ENCODE measurements at regions not wholly inside any gene's neighbourhood (a gene's known extent, or its start where the extent isn't known, plus 50 kb on each side); places are given as distances from the start of the nearest gene placed in this dataset.

DNA sequence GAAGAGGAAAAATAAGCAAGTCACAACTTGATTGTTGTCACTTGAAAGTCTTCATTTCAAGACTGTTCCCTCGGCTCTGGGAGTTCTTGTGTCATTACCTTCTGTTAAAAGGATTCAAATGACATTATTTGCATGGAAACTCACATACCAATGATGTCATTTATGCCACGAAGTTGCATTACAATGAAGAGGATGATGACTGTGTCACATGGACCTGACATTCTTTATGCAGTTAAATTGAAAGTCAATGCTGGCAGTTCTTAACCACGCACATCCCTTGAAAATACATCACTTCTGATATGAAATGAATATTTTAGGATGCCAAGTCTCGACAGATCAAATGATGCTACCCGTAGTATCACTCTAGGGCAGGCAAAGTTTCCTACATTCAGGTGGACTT lies 1069.5 kb downstream of the VRK1 start:
- ATAC-seq (ENCODE audit: low read depth) (no peak), DNase-seq (ENCODE audit: low spot score in 2 of 2) (no peak)
- no peaks in the 10 kb centered on the region for H3K4me1 Mint-ChIP-seq
- no peaks in the 10 kb centered on the region for H3K36me3 Mint-ChIP-seq
- no peaks in the 10 kb centered on the region for H3K27me3 Mint-ChIP-seq
- H3K27ac Mint-ChIP-seq, result no peak overlapping the region
- peaks cover 13% of the 10 kb centered on the region for H3K9me3 Mint-ChIP-seq
- H3K4me3 Mint-ChIP-seq, result no peak overlapping the region

DNA sequence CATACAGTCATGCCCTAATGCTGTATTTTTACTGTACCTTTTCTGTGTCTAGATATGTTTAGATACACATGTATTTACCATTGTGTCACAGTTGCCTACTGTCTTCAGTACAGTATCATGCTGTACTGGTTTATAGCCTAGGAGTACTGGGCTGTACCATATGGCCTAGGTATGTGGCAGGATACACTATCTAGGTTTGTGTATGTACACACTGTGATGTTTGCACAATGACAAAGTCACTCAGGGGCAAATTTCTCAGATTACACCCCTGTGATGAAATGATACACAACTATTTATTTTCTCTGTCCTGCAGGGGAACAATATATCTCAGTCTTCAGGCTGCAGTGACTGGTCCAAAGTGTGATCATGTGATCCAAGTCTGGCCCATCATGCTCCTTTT lies 1076.1 kb downstream of the VRK1 start:
- no peaks in the 10 kb centered on the region for H3K36me3 Mint-ChIP-seq
- ATAC-seq (ENCODE audit: low read depth), result no peak
- no peaks in the 10 kb centered on the region for H3K4me1 Mint-ChIP-seq
- H3K27me3 Mint-ChIP-seq, result no peaks in the 10 kb centered on the region
- H3K27ac Mint-ChIP-seq, result no peak overlapping the region
- H3K4me3 Mint-ChIP-seq, result no peak overlapping the region
- peaks cover 3% of the 10 kb centered on the region for H3K9me3 Mint-ChIP-seq
- DNase-seq (ENCODE audit: low spot score in 2 of 2), result no peak

DNA sequence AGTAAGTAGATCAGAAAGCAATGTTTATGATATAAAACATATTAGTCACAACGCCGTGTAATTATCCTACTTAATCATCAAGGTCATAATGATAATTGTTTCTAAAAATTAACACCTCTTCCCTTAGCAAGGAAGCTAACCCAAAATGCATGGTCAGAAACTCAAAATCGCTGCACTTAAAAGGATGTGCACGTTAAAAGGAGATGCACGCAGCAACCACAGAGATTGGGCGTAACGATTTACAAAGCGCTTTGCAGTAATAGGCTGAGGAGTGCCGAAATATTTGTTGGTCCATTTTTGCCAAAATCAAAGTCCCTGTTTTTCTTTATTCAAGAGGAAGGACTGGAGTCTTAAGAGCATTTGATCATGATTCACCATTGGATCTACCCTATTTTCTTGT lies 1077.2 kb downstream of the VRK1 start:
- DNase-seq (ENCODE audit: low spot score in 2 of 2) (no peak), ATAC-seq (ENCODE audit: low read depth) (no peak)
- Mint-ChIP-seq H3K27ac (no peak overlapping the region), H3K4me1 (no peaks in the 10 kb centered on the region), H3K27me3 (no peaks in the 10 kb centered on the region), H3K9me3 (peaks cover 4% of the 10 kb centered on the region), H3K36me3 (no peaks in the 10 kb centered on the region), H3K4me3 (no peak overlapping the region)

DNA sequence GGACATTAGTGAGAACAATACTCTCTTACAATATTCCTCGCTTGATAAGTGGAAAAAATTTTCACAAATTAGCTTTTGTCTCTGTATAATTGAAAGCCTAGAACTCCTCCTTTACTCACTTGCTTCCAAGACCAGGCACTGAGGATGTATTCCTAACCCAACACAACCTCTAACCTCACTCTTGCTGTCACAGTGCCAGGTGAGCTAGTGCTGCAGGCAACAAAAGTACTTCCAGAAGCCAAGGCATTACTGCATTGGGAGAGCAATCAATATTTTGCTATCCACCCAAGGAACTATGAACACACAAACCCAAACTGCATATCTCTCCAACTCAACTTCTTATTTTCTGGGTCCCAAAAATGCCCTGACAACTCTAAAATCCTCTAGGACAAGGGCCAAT lies 1081.0 kb downstream of the VRK1 start:
- Mint-ChIP-seq H3K36me3 (no peaks in the 10 kb centered on the region), H3K4me1 (no peaks in the 10 kb centered on the region), H3K27me3 (no peaks in the 10 kb centered on the region), H3K27ac (no peak overlapping the region), H3K4me3 (no peak overlapping the region), H3K9me3 (peaks cover 4% of the 10 kb centered on the region)
- ATAC-seq (ENCODE audit: low read depth), result no peak
- DNase-seq (ENCODE audit: low spot score in 2 of 2), result no peak

DNA sequence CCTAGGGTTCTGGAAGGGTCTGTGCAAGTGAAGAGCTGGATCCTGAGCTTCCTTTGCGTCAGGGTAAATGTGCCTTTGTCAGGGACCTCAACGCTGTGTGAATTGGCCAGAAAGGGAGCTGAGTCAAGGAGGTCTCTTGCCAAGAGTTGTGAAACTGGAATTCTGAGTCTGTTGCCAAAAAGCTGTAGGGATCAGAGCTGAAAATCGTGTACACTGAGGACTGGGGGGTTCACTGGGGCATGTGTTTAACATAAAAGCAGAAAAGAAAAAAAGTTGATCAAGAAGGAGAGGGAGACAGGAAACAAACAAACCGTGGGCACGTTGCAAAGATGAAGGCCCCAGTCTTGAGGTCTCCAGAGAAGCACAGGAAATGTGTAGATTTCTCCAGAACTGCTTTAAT lies 1081.5 kb downstream of the VRK1 start:
- Mint-ChIP-seq H3K9me3 (peaks cover 4% of the 10 kb centered on the region), H3K36me3 (no peaks in the 10 kb centered on the region), H3K4me3 (no peak overlapping the region), H3K4me1 (no peaks in the 10 kb centered on the region), H3K27ac (no peak overlapping the region), H3K27me3 (no peaks in the 10 kb centered on the region)
- DNase-seq (ENCODE audit: low spot score in 2 of 2), result no peak
- no peak for ATAC-seq (ENCODE audit: low read depth)

DNA sequence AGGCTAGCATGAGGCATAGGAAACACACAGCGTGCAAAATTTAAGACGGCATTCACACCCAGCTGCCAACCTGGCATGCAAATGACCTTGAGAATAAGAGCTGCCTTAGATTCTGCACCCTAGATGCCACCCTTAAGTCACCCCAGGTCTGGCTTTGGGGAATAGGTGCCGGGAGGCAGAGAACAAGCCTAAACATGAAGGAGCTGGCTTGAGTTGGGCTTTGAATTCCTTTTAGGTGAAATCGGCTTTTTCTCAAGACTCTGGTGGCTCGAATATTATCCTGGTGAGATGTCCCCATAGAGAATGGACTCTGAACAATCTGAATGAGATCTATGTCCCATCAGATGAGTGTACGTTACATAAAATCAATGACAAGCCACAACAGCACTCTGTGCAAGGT lies 1090.5 kb downstream of the VRK1 start:
- no peaks in the 10 kb centered on the region for H3K36me3 Mint-ChIP-seq
- no peaks in the 10 kb centered on the region for H3K27me3 Mint-ChIP-seq
- H3K4me3 Mint-ChIP-seq, result no peak overlapping the region
- no peak overlapping the region for H3K27ac Mint-ChIP-seq
- H3K4me1 Mint-ChIP-seq, result no peaks in the 10 kb centered on the region
- DNase-seq (ENCODE audit: low spot score in 2 of 2) (no peak), ATAC-seq (ENCODE audit: low read depth) (no peak)
- no peaks in the 10 kb centered on the region for H3K9me3 Mint-ChIP-seq

DNA sequence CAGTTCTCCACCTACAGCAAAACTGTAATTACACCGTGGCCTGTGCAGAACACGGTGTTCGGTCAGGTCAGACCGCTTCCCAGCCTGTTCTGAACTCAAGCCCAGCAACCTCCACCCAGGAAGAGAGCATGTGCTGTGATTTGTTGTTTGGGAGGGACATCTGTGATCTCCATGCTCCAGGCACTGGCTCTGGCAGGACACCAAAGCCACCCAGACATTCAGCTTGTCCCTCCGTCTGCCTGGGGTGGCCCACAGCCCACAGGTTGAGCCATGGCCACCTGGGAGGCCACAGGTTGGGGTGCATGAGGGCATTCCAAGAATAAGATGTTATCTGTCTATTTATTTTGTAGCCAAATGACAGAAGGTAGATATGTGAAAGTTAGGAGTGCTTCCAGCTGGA lies 1091.1 kb downstream of the VRK1 start:
- Mint-ChIP-seq H3K27ac (no peak overlapping the region), H3K4me3 (no peak overlapping the region), H3K27me3 (no peaks in the 10 kb centered on the region), H3K9me3 (peaks cover 2% of the 10 kb centered on the region), H3K4me1 (no peaks in the 10 kb centered on the region), H3K36me3 (no peaks in the 10 kb centered on the region)
- DNase-seq (ENCODE audit: low spot score in 2 of 2) (no peak), ATAC-seq (ENCODE audit: low read depth) (no peak)

DNA sequence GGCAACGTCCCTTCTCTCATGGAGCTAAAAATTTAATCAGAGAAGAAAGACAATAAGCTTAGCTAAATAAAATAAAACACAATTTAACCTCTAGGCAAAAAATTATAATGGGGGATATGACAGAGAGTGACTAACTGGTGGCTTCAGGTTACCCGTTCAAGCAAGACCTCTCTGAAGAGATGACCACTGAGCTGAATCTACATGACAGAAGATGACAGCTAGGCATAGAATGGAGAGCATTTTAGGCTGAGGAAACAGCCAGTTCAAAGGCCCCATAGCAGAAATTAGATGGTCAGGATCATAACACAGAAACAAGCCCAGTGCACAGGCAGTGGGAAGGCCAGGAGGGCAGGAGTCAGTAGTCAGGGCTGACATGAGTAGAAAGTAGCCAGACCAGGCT lies 1094.3 kb downstream of the VRK1 start:
- no peak for ATAC-seq (ENCODE audit: low read depth)
- no peak for DNase-seq (ENCODE audit: low spot score in 2 of 2)
- no peaks in the 10 kb centered on the region for H3K27me3 Mint-ChIP-seq
- H3K36me3 Mint-ChIP-seq, result no peaks in the 10 kb centered on the region
- H3K4me1 Mint-ChIP-seq, result no peaks in the 10 kb centered on the region
- H3K27ac Mint-ChIP-seq, result no peak overlapping the region
- no peak overlapping the region for H3K4me3 Mint-ChIP-seq
- peaks cover 3% of the 10 kb centered on the region for H3K9me3 Mint-ChIP-seq

DNA sequence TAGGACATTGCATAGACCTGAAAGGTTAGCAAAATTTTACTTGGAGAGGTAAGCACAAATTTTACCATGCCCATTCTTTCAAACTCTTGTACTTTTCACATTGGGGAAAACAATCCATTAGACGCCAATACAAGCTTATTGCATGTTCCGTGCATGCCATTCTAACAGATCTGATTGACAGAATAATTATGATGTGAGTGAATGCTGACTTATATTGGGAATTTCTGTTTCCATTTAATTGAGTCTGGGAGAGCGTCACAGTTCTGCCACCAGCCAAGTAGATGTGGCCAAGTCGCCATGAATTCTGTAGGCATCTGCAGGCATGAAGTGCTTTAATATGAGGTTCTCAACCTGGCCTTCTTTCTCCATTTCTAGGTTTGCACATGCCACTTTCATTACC lies 1097.4 kb downstream of the VRK1 start:
- no peak overlapping the region for H3K4me3 Mint-ChIP-seq
- no peaks in the 10 kb centered on the region for H3K36me3 Mint-ChIP-seq
- H3K27me3 Mint-ChIP-seq, result no peaks in the 10 kb centered on the region
- no peak overlapping the region for H3K27ac Mint-ChIP-seq
- DNase-seq (ENCODE audit: low spot score in 2 of 2), result no peak
- no peak for ATAC-seq (ENCODE audit: low read depth)
- peaks cover 3% of the 10 kb centered on the region for H3K9me3 Mint-ChIP-seq
- no peaks in the 10 kb centered on the region for H3K4me1 Mint-ChIP-seq

DNA sequence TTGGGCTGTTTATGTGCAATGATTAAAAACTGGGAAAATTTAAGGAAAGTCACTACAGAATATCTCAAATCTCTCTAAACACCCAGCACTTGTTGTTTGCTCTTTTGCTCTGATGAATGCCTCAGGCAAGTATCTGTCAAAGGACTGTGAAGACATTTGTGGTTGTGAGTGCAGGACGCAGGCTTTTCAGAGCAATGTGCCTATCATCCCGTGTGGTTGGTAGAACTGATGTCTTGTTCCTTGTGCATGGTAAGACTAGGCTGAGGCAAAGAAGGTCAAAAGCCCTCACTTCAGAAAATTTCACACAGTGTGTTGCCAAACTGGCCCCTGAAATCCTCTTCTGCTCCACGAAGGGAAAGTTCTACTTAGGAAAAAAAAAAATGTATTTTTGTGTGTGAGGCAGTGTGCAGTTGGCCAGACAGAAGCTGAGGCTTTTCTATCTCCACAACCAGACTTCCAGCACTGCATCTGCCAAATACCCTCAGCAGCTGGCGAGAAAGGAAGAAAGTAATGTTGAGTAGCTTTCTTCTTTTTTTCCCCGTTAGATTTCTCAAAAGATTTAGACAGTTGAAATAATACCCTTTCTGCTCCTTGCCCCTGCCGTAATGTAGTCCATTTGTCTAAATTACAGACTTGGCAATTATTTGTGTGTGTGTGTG lies 1103.1 kb downstream of the VRK1 start:
- ATAC-seq (ENCODE audit: low read depth) (no peak), DNase-seq (ENCODE audit: low spot score in 2 of 2) (no peak)
- no peaks in the 10 kb centered on the region for H3K36me3 Mint-ChIP-seq
- H3K27ac Mint-ChIP-seq, result no peak overlapping the region
- H3K4me3 Mint-ChIP-seq, result no peak overlapping the region
- H3K27me3 Mint-ChIP-seq, result no peaks in the 10 kb centered on the region
- H3K9me3 Mint-ChIP-seq, result no peaks in the 10 kb centered on the region
- H3K4me1 Mint-ChIP-seq, result no peaks in the 10 kb centered on the region

DNA sequence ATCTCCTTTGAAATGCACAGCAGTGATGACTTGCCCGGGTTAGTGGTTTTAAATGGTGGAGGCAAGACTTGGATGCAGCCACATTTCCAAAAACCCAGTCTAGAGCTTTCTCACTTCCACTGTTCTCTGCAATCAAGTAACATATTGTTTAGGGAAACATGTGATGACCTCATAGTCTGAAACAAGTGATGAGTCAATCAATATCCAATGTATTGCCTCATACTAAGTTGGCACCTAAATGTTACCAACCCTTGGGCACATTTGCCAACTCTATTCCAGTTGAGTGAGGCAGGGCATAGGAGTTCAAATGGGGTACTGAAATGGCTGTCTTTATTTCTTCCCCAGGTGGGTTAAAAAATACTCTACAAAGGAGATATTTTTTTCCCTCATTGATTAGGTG lies 1105.4 kb downstream of the VRK1 start:
- ATAC-seq (ENCODE audit: low read depth) (no peak), DNase-seq (ENCODE audit: low spot score in 2 of 2) (no peak)
- no peak overlapping the region for H3K27ac Mint-ChIP-seq

DNA sequence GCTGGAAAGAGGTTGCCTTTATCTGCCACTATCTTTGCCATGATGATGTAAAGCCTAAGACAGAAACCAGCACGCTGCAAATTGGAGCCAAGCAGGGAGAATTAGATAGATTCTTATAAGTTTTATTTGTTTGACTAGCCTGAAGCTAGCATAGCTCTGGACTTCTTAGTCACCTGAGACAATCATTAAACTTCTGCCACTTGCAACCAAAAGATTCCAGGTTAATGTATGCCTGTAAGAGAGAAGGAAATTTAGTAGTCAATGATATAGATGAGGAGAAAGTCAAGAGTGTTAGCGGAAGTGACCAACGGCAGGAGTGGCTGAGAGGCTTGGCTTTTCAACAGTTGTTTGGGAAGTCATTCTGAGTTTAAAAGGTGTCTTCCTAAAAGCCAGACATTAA lies 1106.6 kb downstream of the VRK1 start:
- ATAC-seq (ENCODE audit: low read depth) (no peak), DNase-seq (ENCODE audit: low spot score in 2 of 2) (no peak)
- no peaks in the 10 kb centered on the region for H3K36me3 Mint-ChIP-seq
- H3K4me1 Mint-ChIP-seq, result no peaks in the 10 kb centered on the region
- peaks cover 3% of the 10 kb centered on the region for H3K9me3 Mint-ChIP-seq
- no peak overlapping the region for H3K27ac Mint-ChIP-seq
- H3K4me3 Mint-ChIP-seq, result no peak overlapping the region
- H3K27me3 Mint-ChIP-seq, result no peaks in the 10 kb centered on the region

More for the DNA sequence above, 1105.4 kb downstream of the VRK1 start:
- Mint-ChIP-seq H3K9me3 (no peaks in the 10 kb centered on the region), H3K4me3 (no peak overlapping the region), H3K36me3 (no peaks in the 10 kb centered on the region), H3K27me3 (no peaks in the 10 kb centered on the region), H3K4me1 (no peaks in the 10 kb centered on the region)

DNA sequence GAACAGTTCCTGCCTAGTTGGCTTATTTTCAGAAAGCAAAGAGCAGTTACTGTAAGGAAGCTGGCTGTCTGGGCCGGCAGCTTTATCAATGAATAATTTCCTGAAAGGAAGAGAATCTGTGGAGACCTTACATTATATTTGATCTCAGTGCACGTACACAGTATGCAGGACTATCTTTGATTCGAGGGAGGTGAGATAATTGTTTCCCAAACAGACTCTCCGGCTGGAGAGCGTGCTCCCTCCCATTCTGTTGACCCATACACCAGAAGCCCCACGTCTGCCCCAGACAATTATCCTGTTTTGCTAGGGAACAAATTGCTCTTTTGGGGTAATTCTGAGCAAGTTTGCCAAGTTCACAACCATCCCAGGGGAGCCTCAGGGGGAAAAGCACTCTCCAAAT lies 1115.0 kb downstream of the VRK1 start:
- DNase-seq (ENCODE audit: low spot score in 2 of 2) (no peak), ATAC-seq (ENCODE audit: low read depth) (no peak)
- Mint-ChIP-seq H3K9me3 (peaks cover 5% of the 10 kb centered on the region), H3K4me1 (no peaks in the 10 kb centered on the region), H3K4me3 (no peak overlapping the region), H3K36me3 (no peaks in the 10 kb centered on the region), H3K27ac (no peak overlapping the region), H3K27me3 (no peaks in the 10 kb centered on the region)

DNA sequence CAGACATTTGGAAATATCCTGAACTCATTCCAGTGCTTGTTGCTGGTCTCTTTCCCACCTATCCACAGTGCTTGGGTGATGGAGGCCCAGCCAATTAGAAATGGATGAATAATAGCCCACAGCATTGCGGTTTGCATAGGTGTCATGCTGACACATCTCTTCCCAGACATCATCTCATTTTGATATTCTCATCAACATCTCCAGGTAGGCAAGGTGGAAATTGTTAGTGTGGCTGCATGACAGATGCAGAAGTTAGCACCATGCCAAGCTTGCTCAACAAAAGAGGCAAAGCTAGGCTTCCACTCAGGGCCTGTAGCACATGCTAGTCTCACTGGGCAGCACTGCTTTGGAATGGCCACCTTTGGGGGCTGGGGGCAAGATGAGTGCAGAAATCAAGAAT lies 1118.9 kb downstream of the VRK1 start:
- Mint-ChIP-seq H3K36me3 (no peaks in the 10 kb centered on the region), H3K27me3 (no peaks in the 10 kb centered on the region), H3K9me3 (peaks cover 1% of the 10 kb centered on the region), H3K27ac (no peak overlapping the region), H3K4me3 (no peak overlapping the region), H3K4me1 (no peaks in the 10 kb centered on the region)
- DNase-seq (ENCODE audit: low spot score in 2 of 2), result no peak
- ATAC-seq (ENCODE audit: low read depth), result no peak

DNA sequence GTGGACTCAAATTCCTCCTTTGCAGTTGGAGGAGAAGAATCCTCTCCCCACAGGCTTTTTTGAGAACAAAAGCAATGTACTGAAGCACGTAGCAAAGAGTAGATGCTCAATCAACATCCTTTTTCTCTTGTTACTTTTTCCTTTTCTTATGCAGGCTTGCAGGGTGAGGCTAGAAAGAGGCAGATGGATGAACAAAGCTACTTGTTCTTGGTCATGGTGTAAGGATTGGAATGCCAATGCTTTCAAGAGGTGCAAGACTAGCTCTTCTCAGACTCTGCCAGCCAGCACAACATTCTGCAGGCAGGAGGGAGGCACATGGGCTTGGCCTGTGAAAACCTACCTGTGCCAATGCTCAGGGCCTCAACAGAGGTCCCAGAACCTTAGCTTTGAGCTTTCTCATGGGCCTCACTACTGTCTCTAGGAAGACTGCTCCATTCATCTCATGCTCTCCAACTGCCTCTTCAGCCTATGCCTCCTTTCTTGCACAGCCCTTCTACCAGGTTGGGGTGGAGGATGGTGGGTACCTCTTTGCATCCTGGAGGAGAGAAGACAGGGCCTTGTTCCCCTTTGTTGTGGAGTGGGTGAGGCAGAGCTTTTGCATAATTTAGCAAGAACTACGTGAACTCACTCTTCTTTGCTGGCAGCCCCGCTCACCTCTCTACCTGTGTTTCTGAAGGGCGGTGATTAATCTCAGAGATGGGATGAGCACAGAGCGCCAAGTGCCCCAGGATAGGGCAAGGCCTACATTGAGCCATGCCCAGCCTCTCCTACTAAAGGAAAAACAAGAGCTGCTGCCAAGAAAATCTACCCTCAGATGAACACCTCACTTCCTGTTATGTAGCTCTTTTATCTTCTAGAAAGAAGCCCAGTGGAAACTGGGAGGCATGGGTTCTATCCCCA lies 1119.7 kb downstream of the VRK1 start:
- ATAC-seq (ENCODE audit: low read depth), result no peak
- Mint-ChIP-seq H3K36me3 (no peaks in the 10 kb centered on the region), H3K4me3 (no peak overlapping the region), H3K27ac (no peak overlapping the region), H3K27me3 (no peaks in the 10 kb centered on the region), H3K4me1 (no peaks in the 10 kb centered on the region), H3K9me3 (no peaks in the 10 kb centered on the region)
- DNase-seq (ENCODE audit: low spot score in 2 of 2), result no peak
